ENCODE measurements at regions not wholly inside any gene's neighbourhood (a gene's known extent, or its start where the extent isn't known, plus 50 kb on each side); places are given as distances from the start of the nearest gene placed in this dataset.
A peak's percentile ranks its signal among the peaks of the same experiment; 100 is the strongest.

- no peak for DNase-seq
These were observed 120.0 kb downstream of the IRF8 start for GRCh38 chr16:86018941-86019340.

GRCh38 chr16:86019446-86020047, 120.6 kb downstream of the IRF8 start:
- DNase-seq = no peak

GRCh38 chr16:86020971-86021370, 122.0 kb downstream of the IRF8 start:
- no peak for DNase-seq

GRCh38 chr16:86022381-86022960, 123.5 kb downstream of the IRF8 start:
- no peak for DNase-seq

- no peak for DNase-seq
These were observed 125.2 kb downstream of the IRF8 start for GRCh38 chr16:86024210-86024609.

- DNase-seq = no peak
These were observed 126.7 kb downstream of the IRF8 start for GRCh38 chr16:86025706-86026105.

GRCh38 chr16:86026171-86026910, 127.4 kb downstream of the IRF8 start:
- DNase-seq = no peak

- no peak for DNase-seq
These were observed 128.0 kb downstream of the IRF8 start for GRCh38 chr16:86026916-86027315.

- no peak for DNase-seq
These were observed 128.6 kb downstream of the IRF8 start for GRCh38 chr16:86027373-86028126.

GRCh38 chr16:86029131-86029741, 130.3 kb downstream of the IRF8 start:
- DNase-seq = no peak

GRCh38 chr16:86030116-86030515, 131.2 kb downstream of the IRF8 start:
- no peak for DNase-seq

- no peak for DNase-seq
These were observed 132.2 kb downstream of the IRF8 start for GRCh38 chr16:86031141-86031678.

- DNase-seq = no peak
These were observed 134.1 kb downstream of the IRF8 start for GRCh38 chr16:86033016-86033474.

- DNase-seq = no peak
These were observed 135.0 kb downstream of the IRF8 start for GRCh38 chr16:86033971-86034370.

GRCh38 chr16:86034421-86034919, 135.5 kb downstream of the IRF8 start:
- DNase-seq = no peak

GRCh38 chr16:86035906-86036305, 136.9 kb downstream of the IRF8 start:
- DNase-seq = no peak

- peak in 1 of 3 experiments; percentile 44 for DNase-seq
These were observed 139.3 kb downstream of the IRF8 start for GRCh38 chr16:86037999-86038925.

GRCh38 chr16:86038926-86039310, 140.0 kb downstream of the IRF8 start:
- DNase-seq = no peak

GRCh38 chr16:86039606-86040005, 140.6 kb downstream of the IRF8 start:
- no peak for DNase-seq

GRCh38 chr16:86040496-86040895, 141.5 kb downstream of the IRF8 start:
- DNase-seq = no peak

- DNase-seq = no peak
These were observed 142.3 kb downstream of the IRF8 start for GRCh38 chr16:86041215-86041614.
